GM23248 (cell line): ENCODE measurements at regions not wholly inside any gene's neighbourhood (a gene's known extent, or its start where the extent isn't known, plus 50 kb on each side); places are given as distances from the start of the nearest gene placed in this dataset.

ENCODE experiments used
- DNase-seq: peaks from one replicate; pipeline ENCODE4 v3.0.0-alpha.2; 2015
- H2AFZ ChIP-seq: fragments of 200-600 bp; sonication (generic); 2 replicates; pipeline ENCODE4 v1.6.1; 2016; ENCODE audit warnings: antibody characterized with exemption
- H3F3A ChIP-seq: fragments of 200-600 bp; sonication (generic); 2 replicates; pipeline ENCODE4 v1.6.1; 2016; ENCODE audit warnings: mild to moderate bottlenecking, antibody characterized with exemption, mixed run types; ENCODE audit not compliant: insufficient read depth
- H3K27ac ChIP-seq: fragments of 200-600 bp; sonication (generic); 2 replicates; pipeline ENCODE4 v1.5.1; 2016; ENCODE audit warnings: mild to moderate bottlenecking
- H3K27me3 ChIP-seq: fragments of 200-600 bp; sonication (generic); replicated peaks from 2 replicates; pipeline ENCODE4 v1.6.1; 2016; ENCODE audit warnings: mild to moderate bottlenecking; ENCODE audit not compliant: insufficient read depth
- H3K36me3 ChIP-seq: fragments of 200-600 bp; sonication (generic); 2 replicates; pipeline ENCODE4 v1.6.1; 2016; ENCODE audit warnings: low read depth, mild to moderate bottlenecking
- H3K4me1 ChIP-seq: fragments of 200-600 bp; sonication (generic); 2 replicates; pipeline ENCODE4 v1.6.1; 2016; ENCODE audit warnings: mild to moderate bottlenecking; ENCODE audit not compliant: insufficient read depth
- H3K4me2 ChIP-seq: fragments of 200-600 bp; sonication (generic); one replicate; pipeline ENCODE4 v1.6.1; 2016; ENCODE audit warnings: mild to moderate bottlenecking; ENCODE audit not compliant: unreplicated experiment
- H3K4me3 ChIP-seq: fragments of 200-600 bp; sonication (generic); 2 replicates; pipeline ENCODE4 v1.5.1; 2016; ENCODE audit warnings: mild to moderate bottlenecking
- H3K79me2 ChIP-seq: fragments of 200-600 bp; sonication (generic); 2 replicates; pipeline ENCODE4 v1.6.1; 2016; ENCODE audit warnings: mild to moderate bottlenecking; ENCODE audit not compliant: insufficient read depth
- H3K9ac ChIP-seq: fragments of 200-600 bp; sonication (generic); 2 replicates; pipeline ENCODE4 v1.6.1; 2016; ENCODE audit warnings: mild to moderate bottlenecking
- H3K9me2 ChIP-seq: fragments of 200-600 bp; sonication (generic); 2 replicates; pipeline ENCODE4 v1.6.1; 2016; ENCODE audit warnings: mixed run types, mild to moderate bottlenecking, moderate library complexity; ENCODE audit not compliant: insufficient read depth
- H3K9me3 ChIP-seq: fragments of 200-600 bp; sonication (generic); one replicate; pipeline ENCODE4 v1.6.1; 2017; ENCODE audit warnings: low read depth
- H4K20me1 ChIP-seq: fragments of 200-600 bp; sonication (generic); 2 replicates; pipeline ENCODE4 v1.6.0; 2016; ENCODE audit not compliant: insufficient read depth
- EZH2 ChIP-seq: fragments of 200-600 bp; sonication (generic); IDR thresholded peaks from 2 replicates; pipeline ENCODE4 v1.6.1; 2018; ENCODE audit warnings: antibody characterized with exemption, mild to moderate bottlenecking; ENCODE audit not compliant: insufficient read depth, poor library complexity, severe bottlenecking
- EZH2phosphoT487 ChIP-seq: fragments of 200-600 bp; sonication (generic); IDR thresholded peaks from 2 replicates; pipeline ENCODE4 v1.6.1; 2018; ENCODE audit warnings: antibody characterized with exemption, moderate library complexity, mild to moderate bottlenecking, low read depth; ENCODE audit not compliant: insufficient read depth
- WGBS, 2 experiments: methylation state at CpG; one replicate each; pipeline ENCODE4 v1.1.6; 2015 to 2017; ENCODE audit warnings: low lambda C conversion rate in 2 of 2, low coverage in 1 of 2; ENCODE audit errors: missing lambda C conversion rate in 2 of 2; 5-methylcytosine and 5-hydroxymethylcytosine counted together
- in situ Hi-C: fragments of 300-500 bp; cut with MboI; formaldehyde crosslinking; loops from 2 replicates; pipeline ENCODE4 v1.15.0; 2020

- peaks cover 51% of the 10 kb centered on the region for H3K27me3 ChIP-seq
- H3K9me2 ChIP-seq, result no peaks in the 10 kb centered on the region
- no peak overlapping the region for H3K9ac ChIP-seq
- no peaks in the 10 kb centered on the region for H3K79me2 ChIP-seq
- no peaks in the 10 kb centered on the region for H3K9me3 ChIP-seq
- H3K4me2 ChIP-seq, result peak overlapping the region; percentile 52
- no peak overlapping the region for H3K27ac ChIP-seq
- H3K4me3 ChIP-seq, result peak overlapping the region; percentile 35; the same call in 1 of the 2 replicates
- in situ Hi-C loops, result no loop called here
- TF ChIP-seq EZH2phosphoT487, result peak; percentile 63
- TF ChIP-seq EZH2, result peak; percentile 96
- peak; percentile 51 for DNase-seq
- no peaks in the 10 kb centered on the region for H3K4me1 ChIP-seq
- 3 to 8% methylated on average over 46 to 79 of the region's 89 CpGs for WGBS, 2 experiments
- H4K20me1 ChIP-seq, result no peaks in the 10 kb centered on the region
- H2AFZ ChIP-seq, result peak overlapping the region; percentile 58
- H3K36me3 ChIP-seq, result no peaks in the 10 kb centered on the region
- no peaks in the 10 kb centered on the region for H3F3A ChIP-seq
Measured at GRCh38 chr15:77819851-77820728, 187.4 kb upstream of the LINGO1 start.

DNA sequence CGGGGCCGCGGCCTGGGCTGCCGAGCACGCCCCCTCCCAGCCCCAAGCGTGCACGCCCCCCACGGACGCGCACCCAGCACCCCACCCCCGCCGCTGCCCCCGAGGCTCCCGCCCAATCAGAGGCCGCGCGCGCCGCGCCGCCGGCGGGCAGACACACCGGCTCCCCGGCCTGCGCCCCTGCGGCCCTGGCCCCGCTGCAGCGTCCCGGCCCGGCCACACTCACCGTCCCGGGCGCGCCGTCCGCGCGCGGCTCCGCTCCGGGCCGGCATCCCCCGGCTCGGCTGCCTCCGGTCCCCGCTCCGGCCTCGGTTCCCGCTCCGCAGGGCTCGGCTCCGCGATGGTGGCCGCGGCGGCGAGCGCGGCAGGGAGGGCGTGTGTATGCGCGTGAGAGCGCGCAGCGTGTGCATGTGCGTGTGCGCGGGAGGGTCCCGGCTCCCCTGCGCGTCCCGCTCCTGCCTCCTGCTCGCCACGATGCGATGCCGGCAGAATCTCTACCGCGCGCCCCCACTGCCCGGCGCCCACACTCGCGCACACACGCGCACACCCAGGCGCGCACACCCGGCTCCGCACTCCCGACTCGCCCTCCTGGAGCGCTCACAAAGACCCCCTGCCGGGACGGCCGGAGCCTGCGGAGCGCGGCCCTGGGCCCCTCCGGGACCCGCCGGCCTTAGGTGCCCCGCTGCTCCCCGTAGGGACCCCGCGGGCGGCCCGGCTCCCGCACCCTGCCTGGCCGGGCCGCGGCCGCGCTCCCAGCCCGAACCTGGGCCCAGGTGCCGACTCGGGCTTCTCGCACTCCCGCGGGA lies 186.5 kb upstream of the LINGO1 start:
- no peak overlapping the region for H3K27ac ChIP-seq
- H3K27me3 ChIP-seq, result peaks cover 54% of the 10 kb centered on the region
- H3K4me3 ChIP-seq, result 0 out of 2 replicates have a peak overlapping the region, but pooled peaks have one; percentile 35
- H4K20me1 ChIP-seq, result no peaks in the 10 kb centered on the region
- no peaks in the 10 kb centered on the region for H3F3A ChIP-seq
- no peak overlapping the region for H3K9ac ChIP-seq
- 2 to 4% methylated on average over 61 of the region's 120 CpGs for WGBS, 2 experiments
- peak overlapping the region; percentile 58; the same call in 1 of the 2 replicates for H2AFZ ChIP-seq
- no peaks in the 10 kb centered on the region for H3K9me2 ChIP-seq
- TF ChIP-seq EZH2phosphoT487 (no peak), EZH2 (no peak)
- in situ Hi-C loops, result no loop called here
- peak overlapping the region; percentile 52 for H3K4me2 ChIP-seq
- H3K9me3 ChIP-seq, result no peaks in the 10 kb centered on the region
- peak; percentile 22 for DNase-seq
- H3K79me2 ChIP-seq, result no peaks in the 10 kb centered on the region
- H3K4me1 ChIP-seq, result no peaks in the 10 kb centered on the region
- no peaks in the 10 kb centered on the region for H3K36me3 ChIP-seq

DNA sequence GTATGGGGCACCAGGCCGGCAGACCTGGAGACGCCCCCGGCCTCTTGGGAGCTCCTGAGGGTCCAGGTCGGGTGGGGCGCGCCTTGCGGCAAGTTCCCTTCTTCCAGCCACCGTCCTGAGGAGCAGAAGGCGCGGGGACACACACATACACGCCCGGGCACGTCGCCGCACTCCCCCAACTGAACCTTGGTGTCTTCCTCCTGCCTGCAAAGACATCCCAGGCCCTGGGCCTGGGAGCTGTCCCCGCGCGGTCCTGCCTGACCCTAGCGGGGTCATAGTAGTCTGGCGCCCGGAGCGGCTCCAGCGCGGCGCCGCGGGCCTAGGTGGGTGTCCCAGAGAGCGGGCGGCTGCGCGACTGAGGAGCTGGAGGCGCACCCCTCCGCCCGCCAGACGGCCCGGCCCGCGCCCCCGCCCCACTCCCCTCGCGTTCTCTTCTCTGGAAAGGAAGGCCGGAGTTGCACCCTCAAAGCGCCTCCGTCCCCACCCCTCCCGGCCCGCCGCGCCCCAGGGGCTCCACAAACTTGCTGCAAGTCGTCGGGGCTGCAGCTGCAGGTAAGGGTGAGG lies 185.9 kb upstream of the LINGO1 start:
- no peak for TF ChIP-seq EZH2
- Histone ChIP-seq H3F3A (no peaks in the 10 kb centered on the region), H3K27me3 (peaks cover 54% of the 10 kb centered on the region), H2AFZ (no peak overlapping the region), H3K79me2 (no peaks in the 10 kb centered on the region), H3K9ac (no peak overlapping the region), H3K9me2 (no peaks in the 10 kb centered on the region), H3K4me3 (no peak overlapping the region), H3K36me3 (no peaks in the 10 kb centered on the region), H3K4me1 (no peaks in the 10 kb centered on the region), H3K9me3 (no peaks in the 10 kb centered on the region), H4K20me1 (no peaks in the 10 kb centered on the region), H3K27ac (no peak overlapping the region), H3K4me2 (no peak overlapping the region)
- no peak for DNase-seq
- in situ Hi-C loops, result no loop called here
- 10 to 17% methylated on average over 25 to 42 of the region's 50 CpGs for WGBS, 2 experiments

GRCh38 chr15:77817434-77817833 lies 184.7 kb upstream of the LINGO1 start:
- TF ChIP-seq EZH2 (no peak), EZH2phosphoT487 (no peak)
- Histone ChIP-seq H3K27ac (no peak overlapping the region), H3K4me3 (no peak overlapping the region), H4K20me1 (no peaks in the 10 kb centered on the region), H3K9me3 (no peaks in the 10 kb centered on the region), H3F3A (no peaks in the 10 kb centered on the region), H3K36me3 (no peaks in the 10 kb centered on the region), H2AFZ (no peak overlapping the region), H3K9ac (no peak overlapping the region), H3K9me2 (no peaks in the 10 kb centered on the region), H3K4me1 (no peaks in the 10 kb centered on the region), H3K4me2 (no peak overlapping the region), H3K79me2 (no peaks in the 10 kb centered on the region), H3K27me3 (peaks cover 54% of the 10 kb centered on the region)
- DNase-seq, result no peak
- 58 to 61% methylated on average over 9 of the region's 9 CpGs for whole genome bisulfite sequencing, 2 experiments
- in situ Hi-C loops, result no loop called here
